Keratinocyte (primary cell): ENCODE measurements at regions not wholly inside any gene's neighbourhood (a gene's known extent, or its start where the extent isn't known, plus 50 kb on each side); places are given as distances from the start of the nearest gene placed in this dataset.

Experiments
- EZH2 ChIP-seq: IDR thresholded peaks from one replicate; pipeline ENCODE4 v1.6.1; 2012; ENCODE audit warnings: inconsistent platforms, mild to moderate bottlenecking, low read length, moderate library complexity
- TF ChIP-seq, protein P1 (sequence below), 3 experiments: IDR thresholded peaks in 1 of 3; conservative IDR thresholded peaks in 1 of 3; optimal IDR thresholded peaks in 1 of 3; 2 replicates in 2 of 3; 3 replicates in 1 of 3; pipeline versions ENCODE3 to v1.5.1; 2011; ENCODE audit warnings: low read length in 3 of 3, mild to moderate bottlenecking in 3 of 3, moderate library complexity in 2 of 3, control low read depth in 1 of 3, inconsistent platforms in 1 of 3; ENCODE audit not compliant: insufficient read depth in 2 of 3; ENCODE audit errors: extremely low read depth in 1 of 3

DNA sequence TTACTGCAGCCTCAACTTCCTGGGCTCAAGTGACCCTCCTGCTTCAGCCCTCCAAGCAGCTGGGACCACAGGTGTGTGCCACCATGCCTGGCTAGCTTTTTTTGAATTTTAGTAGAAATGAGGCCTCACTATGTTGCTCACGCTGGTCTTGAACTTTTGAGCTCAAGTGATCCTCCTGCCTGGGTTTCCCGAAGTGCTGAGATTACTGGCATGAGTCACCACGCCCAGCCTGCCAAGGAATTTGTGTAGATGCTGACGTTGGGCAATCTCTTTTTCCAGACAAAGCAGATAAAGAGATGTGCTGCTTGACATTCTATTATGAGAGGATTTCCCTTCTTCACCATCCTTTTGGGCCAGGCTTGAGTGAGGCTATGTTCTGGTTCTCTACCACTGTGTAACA lies 254.5 kb upstream of the RPS6KA3 start:
- TF ChIP-seq, protein P1, sequence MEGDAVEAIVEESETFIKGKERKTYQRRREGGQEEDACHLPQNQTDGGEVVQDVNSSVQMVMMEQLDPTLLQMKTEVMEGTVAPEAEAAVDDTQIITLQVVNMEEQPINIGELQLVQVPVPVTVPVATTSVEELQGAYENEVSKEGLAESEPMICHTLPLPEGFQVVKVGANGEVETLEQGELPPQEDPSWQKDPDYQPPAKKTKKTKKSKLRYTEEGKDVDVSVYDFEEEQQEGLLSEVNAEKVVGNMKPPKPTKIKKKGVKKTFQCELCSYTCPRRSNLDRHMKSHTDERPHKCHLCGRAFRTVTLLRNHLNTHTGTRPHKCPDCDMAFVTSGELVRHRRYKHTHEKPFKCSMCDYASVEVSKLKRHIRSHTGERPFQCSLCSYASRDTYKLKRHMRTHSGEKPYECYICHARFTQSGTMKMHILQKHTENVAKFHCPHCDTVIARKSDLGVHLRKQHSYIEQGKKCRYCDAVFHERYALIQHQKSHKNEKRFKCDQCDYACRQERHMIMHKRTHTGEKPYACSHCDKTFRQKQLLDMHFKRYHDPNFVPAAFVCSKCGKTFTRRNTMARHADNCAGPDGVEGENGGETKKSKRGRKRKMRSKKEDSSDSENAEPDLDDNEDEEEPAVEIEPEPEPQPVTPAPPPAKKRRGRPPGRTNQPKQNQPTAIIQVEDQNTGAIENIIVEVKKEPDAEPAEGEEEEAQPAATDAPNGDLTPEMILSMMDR (optimal IDR thresholded peaks at IDR 0.05 in 1 of 3, IDR thresholded peaks at IDR 0.05 in 1 of 3, conservative IDR thresholded peaks at IDR 0.05 in 1 of 3; ENCODE audit: extremely low read depth in 1 of 3, insufficient read depth in 2 of 3, low read length in 3 of 3), result no peak
- no peak for TF ChIP-seq EZH2
